GM19023 (cell line): ENCODE measurements at regions not wholly inside any gene's neighbourhood (a gene's known extent, or its start where the extent isn't known, plus 50 kb on each side); places are given as distances from the start of the nearest gene placed in this dataset.

Source experiments
- ATAC-seq: cut with Tn5 transposase; IDR thresholded peaks from one replicate; pipeline ENCODE4 v1.9.1; 2021; ENCODE audit warnings: mild to moderate bottlenecking, moderate library complexity; ENCODE audit not compliant: unreplicated experiment

DNA sequence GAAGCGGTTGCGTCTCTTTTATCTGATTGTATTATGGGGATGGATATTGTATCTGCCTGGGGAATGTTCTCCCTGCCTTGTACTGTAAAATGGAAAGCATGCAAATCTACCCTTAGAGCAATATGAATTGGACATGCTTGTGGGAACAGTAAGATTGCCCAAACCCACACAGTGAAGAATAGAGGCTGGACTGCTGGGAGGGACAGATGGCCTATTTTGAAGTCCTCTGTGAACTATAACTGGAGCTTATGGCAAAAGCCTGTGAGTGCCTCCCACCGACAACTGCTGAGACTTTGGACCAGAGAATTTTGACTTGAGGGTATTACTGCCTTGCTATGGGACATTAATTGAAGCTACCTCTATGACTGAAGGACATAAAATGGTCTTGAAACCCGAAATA is 168.9 kb downstream of the ERCC6L2 start:
- ATAC-seq: no peak

- no peak for ATAC-seq
These were observed 165.3 kb downstream of the ERCC6L2 start for GRCh38 chr9:96040591-96041461.

- ATAC-seq: no peak
These were observed 163.4 kb downstream of the ERCC6L2 start for GRCh38 chr9:96038914-96039313.

DNA sequence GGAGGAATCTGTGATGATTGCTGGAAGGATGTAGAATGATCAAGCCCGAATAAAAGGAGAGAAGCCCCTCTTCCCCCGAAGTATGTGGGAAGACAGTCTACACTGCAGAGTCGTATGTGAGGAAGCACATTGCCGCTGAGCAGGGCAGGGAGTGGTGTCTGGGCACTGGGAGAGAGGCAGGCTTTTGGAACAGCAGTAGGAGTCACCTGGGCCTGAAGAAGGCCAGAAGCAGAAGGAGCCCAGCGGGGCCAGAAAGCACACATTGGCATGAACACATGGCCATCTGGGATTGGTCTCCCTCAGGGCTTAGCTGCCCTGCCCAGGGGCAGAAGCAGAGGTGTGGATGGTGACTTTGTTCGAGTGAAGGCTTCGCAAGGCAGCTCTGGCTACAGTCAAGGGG is 162.8 kb downstream of the ERCC6L2 start:
- no peak for ATAC-seq

DNA sequence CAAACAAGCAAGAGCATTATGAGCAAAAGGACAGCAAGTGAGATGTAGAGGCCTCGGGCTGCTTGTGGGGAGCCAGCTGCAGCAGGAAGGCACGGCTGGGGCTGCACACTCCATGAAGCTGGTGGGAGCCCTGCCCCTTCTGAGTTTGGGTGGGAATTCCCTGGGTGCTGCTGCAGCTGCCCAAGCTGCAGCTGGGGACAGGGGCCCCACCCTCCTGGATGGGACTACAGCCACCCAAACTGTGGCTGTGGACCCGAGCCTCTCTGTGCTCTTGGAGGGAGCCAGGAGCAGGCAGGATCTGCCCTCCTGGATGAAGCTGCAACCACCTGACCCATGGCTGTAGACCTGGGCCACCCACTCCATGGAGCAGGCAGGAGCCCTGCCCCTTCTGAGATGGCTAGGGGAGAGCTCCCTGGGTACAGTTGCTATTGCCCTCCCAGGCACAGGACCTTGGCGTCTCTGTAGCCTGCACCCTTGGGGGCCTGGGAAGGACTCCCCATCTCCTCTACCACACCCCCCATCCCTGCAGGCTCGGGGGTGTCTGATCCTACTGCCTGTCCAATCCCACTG is 159.1 kb downstream of the ERCC6L2 start:
- ATAC-seq: no peak

DNA sequence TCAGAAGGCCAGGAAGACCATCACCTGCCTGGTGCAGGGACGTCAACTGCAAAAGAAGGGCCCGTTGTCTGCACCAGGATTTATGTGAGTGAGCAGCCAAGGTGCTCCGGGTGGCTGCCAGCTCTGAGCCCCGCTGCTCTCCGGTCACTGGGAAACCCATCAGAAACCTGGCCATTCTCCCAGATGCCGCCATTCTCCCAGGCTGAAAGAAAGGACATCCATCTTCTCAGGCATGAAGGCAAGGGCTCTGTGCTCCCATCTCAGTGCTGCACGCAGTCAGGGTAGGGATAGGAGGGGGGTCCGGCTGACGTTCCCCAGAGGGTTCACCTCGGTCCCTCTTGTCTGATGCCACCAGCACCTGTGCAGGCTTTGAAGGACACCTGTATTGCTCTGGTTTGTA is 158.4 kb downstream of the ERCC6L2 start:
- no peak for ATAC-seq

DNA sequence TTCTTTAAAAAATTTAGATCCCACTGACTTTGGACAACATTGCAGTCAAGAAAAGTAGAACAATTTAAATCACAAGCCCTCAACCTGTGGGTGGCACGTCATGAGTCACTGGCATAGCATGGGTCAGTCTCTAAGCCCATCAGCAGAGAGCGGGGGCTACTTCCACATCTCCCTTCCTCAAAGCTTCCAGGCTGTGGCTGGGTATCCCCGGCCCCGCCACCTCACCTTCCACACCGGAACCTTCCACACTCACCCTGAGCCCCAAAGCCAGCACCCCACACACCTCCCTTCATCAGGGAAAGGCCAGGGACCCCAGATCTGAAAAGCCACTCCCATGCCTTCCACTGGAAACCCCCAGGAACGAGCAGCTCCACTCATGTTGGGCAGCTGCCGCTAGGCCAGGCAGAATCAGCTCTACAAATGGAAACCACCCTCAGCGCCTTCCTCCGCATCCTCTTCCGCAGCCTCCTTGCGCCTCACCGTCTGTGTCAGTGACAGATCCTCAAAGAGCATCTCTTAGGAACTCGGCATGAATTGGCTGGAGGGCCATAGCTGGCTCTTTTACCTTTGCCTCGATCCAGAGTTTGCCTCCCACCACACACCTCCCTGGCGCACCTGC is 156.5 kb downstream of the ERCC6L2 start:
- ATAC-seq: no peak

DNA sequence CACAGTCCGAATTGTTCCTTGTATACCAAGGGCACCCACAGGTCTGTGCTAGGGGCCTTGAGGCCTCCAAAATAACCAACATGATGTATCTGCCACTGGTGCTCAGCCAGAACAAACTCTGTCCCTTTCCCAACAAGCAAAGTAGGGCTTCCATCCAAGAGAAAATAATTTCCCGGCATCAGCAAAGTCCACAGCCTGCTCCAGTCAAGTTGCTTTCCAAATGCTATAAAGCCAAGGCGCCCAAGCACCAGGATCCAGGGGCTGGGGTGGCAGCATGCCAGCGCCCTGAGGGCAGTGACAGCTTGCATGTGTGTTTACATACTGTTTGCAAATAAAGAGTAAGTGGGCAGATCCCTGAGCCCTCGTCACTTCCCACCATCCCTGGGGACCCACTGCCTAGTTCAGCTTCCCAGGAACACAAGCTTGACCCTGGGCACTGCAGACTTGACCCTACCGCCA is 155.9 kb downstream of the ERCC6L2 start:
- no peak for ATAC-seq

DNA sequence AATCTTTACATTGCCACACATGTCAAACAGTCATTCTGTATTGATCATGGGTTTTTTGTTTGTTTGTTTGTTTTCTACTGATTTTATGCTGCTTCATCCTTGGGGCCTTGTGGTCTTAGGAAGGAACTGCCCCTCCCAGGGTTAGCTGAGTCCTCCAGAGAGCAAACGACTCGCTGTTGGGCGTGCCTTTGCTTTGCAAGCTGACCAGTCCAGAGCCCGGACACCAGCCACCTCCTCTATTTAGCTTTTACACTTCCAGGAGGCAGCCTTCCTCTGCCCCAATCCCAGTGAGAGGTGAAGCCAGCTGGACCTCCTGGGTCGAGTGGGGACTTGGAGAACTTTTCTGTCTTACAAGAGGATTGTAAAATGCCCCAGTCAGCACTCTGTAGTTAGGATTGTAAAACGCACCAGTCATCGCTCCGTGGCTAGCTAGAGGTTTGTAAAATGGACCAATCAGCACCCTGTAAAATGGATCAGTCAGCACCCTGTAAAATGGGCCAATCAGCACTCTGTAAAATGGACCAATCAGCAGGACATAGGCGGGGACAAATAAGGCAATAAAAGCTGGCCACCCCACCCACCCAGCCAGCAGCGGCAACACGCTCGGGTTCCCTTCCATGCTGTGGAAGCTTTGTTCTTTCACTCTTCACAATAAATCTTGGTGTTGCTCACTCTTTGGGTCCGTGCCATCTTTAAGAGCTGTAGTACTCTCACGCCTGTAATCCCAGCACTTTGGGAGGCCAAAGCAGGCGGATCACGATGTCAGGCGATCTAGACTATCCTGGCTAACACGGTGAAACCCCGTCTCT is 154.4 kb downstream of the ERCC6L2 start:
- ATAC-seq: no peak

- no peak for ATAC-seq
These were observed 152.0 kb downstream of the ERCC6L2 start for GRCh38 chr9:96027251-96028131.

- no peak for ATAC-seq
These were observed 151.2 kb downstream of the ERCC6L2 start for GRCh38 chr9:96026655-96027213.

- no peak for ATAC-seq
These were observed 150.6 kb downstream of the ERCC6L2 start for GRCh38 chr9:96025995-96026602.

- no peak for ATAC-seq
These were observed 148.0 kb downstream of the ERCC6L2 start for GRCh38 chr9:96023486-96023885.

GRCh38 chr9:96022445-96023051 is 147.1 kb downstream of the ERCC6L2 start:
- no peak for ATAC-seq

DNA sequence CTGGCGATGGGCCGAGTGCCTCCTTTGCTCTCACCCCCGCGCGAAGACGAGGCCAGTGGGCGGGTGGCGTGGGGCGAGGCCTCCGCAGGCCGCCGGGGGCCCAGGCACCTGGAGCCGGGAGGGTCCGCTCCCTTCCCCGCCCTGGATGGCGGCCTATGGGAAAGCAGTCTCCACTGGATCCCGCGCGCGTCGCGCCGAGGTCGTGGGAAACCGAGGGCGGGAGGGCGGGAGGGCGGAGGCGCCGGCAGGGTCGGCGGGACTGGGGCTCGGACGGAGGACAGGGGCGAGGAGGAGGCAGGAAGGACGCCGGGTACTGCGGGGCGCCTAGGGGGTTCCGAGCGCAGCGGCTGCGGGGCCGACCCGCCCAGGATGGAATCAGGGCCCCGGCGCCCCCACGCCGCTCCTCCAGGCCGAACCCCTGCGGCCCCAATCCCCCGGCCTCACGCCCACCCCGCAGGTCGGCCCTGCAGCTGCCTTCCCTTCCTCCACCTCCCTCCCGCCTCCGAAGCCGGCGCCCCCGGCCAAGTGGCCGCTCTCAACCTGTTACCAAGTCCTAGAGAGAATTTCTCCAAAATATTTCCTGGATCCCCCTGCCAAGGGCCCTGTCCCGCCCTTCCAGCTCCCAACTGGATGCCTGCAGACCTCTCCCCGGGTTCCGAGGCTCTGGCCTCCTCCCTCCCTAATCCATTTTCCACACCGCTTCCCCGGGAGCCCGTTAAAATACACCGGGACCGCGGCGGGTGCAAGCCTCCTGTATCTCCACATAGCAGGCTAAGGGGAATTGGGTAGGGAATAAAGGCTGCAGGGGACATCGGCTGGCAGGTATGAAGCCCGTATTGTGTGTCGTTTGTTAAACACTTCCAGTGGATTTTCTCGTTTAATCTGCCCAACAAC is 146.3 kb downstream of the ERCC6L2 start:
- no peak for ATAC-seq

GRCh38 chr9:96020792-96021550 is 145.5 kb downstream of the ERCC6L2 start:
- no peak for ATAC-seq

DNA sequence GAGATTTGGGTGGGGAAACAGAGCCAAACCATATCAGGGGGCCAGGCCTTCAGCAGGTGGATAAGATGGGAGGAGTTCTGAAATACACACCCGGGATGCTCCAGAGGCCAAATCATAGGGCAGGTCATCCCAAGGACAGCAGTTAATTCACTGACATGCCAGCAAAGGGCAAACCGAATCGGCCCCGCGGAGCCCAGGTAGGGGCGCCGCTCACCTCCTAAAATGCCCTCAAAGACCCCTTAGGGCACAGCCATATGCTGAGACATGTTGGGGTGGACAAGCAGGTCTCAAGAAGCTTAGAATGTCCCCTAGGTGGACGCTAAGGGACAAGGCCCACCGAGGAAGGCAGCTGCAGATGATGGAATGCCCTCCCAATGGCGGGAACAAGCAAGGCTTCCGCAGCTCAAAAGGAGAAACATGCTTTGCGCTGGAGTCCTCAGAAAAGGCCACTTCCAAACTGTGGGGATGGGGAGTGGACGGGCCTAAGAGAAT is 144.9 kb downstream of the ERCC6L2 start:
- ATAC-seq: no peak
